Amniotic stem cell (primary cell): ENCODE measurements at regions not wholly inside any gene's neighbourhood (a gene's known extent, or its start where the extent isn't known, plus 50 kb on each side); places are given as distances from the start of the nearest gene placed in this dataset.

Experiments used
- DNase-seq: peaks from one replicate; lab custom pipeline; 2025; lab: John Stamatoyannopoulos, UW

DNA sequence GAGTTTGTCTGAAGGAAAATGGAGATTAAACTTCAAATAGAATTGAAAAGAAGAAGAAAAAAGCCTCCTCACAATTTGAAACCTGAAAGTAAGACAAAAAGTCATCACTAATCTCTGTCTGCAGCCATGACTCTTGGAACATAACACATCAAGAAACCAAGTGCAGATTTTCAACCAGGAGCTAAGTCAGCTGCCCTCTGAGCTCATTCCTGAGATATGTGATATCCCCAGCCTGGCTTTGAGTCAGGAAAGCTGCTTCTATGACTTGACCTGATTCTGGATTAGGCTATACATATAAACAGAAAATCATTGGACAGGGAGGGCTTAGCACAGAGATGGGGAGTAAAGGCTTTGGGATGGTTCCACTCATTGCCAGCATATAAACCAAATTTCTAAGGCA lies 891.4 kb downstream of the TFAP2A start:
- DNase-seq, result peak; percentile 68

DNA sequence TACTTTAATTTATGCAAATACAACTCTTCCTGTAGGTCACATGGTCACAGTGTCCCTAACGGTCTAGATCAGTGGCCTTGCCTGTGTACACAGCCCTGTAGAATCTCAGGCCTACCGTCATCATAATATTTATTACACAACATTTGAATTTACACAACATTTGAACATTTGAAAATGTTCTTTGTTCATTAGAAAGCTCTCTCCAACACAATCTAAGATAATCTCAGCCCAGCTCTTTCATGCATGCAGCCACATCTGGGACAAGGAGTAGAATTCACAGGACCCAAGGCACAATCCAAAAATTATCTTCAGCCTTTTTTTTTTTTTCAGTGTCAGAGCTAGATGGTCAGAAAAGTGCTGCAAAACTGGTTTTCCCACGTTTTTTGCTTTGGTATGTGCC lies 892.8 kb downstream of the TFAP2A start:
- DNase-seq, result no peak

DNA sequence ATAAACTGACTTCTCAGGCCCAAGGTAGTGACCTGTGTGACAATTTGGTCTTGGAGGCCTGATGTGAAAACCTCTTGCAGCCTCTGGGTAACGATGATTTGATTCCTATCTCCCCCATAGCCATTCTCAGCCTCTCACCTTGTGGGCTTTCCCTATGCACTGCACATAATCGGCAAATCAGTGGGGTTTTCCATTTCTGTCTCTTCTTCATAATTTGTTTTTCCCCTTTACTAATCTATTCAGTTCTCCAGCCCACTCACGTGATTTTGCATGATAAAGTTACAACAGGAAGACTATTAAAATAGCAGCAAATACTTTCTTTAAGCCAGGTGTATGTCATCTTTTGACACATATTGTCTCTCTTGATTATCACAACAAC lies 893.7 kb downstream of the TFAP2A start:
- DNase-seq, result no peak

DNA sequence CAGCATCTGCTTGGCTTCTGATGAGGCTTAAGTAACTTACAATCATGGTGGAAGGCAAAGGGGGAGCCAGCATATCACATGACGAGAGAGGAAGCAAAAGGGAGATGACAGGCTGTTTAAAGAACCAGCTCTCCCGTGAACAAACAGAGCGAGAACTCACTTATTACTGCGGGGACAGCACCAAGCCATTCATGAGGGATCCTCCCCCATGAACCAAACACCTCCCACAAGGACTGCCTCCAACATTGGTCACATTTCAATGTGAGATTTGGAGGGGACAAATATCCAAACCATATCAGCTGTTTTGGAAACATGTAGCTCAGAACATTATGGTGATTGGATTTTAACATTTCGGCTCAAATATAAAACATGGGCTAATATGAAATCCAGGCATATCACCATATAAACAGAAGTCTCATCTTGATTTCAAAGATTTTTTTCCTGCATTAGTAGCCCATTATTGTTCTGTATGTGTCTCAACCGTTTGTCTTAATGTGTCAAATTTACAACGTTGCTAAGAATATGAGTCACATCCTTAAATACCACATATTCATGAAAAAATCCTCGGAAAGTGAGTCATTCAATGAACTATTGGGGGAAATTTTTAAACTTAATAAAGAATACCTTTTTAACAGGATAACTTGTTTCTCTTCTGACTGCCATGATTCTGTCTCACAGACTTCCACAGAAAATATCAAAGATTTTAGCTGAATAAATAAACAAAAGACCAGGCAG lies 894.3 kb downstream of the TFAP2A start:
- DNase-seq, result no peak

DNA sequence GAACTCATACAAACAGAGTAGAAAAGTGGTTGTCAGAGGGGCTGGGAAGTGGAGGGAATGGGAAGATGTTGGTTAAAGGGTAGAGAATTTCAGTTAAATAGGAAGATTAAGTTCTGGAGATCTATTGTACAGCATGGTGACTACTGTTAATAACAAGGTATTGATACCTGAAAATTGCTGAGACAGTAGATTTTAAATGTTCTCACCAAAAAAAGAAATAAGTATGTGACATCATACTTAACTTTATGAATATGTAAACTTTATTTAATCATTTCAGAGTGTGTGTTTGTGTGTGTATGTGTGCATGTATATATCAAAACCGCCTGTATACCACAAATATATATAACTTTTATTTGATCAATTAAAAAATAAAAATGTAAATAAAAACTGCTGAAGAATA lies 896.4 kb downstream of the TFAP2A start:
- no peak for DNase-seq

DNA sequence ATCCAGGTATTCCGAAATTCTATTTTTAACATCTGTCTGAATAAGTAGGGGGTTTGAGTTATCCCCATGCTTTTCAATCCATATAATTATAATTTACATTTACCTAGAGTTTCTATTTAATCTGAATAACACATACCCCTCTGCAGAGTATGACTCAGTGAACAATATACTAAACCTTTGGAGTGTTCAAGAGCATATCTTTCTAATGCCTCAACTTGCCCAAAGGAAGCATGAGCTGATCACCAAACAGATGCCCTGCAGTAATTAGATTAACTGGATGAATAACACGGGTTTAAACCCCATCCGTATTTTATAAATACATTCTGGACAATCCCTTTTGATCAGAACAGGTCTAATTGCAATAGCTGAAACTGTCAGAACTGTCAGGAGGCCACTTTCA lies 897.1 kb downstream of the TFAP2A start:
- no peak for DNase-seq

DNA sequence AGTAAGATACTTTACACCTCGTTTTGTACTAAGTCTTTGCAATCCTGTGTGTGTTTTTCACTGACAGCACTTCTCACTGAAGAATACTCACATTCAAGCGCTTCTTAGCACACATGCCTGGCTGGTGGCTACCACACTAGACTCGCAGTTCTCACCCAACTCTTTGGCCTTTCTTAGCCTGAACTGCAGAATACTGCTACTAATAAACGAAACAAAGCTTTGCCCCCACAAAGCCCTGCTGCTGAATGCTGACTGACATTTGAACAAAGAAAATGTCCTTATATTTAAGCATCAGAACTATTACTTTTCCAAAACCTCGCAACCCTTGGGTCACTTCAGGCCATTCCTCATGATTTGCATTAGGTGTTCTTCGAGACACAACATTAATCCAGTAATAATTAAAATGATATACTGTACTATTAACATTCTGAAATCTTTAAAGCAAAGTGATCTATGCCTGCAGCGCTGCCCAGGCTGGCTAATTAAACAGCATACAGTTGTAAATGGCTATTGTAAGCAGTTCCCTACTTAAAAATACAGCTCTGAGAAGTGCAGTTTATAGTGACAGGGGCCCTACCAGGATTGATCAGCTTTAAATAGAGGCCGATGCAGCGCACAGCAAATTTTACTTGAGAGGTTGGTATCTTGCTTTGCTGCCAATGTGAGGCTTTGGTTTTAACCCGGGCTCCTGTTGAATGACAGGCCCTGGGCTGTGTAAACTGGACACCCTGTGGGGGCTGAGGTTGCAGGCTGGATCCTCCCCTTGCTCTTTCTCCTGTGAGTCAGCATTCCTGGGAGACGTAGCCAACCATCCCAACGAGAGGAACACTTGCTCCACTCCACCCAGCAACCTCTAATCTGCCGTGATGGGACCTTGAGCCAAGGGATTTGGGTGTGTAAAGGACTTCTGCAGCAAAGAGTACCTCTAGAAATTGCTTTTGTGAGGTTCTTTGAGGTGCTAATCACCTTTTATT lies 899.0 kb downstream of the TFAP2A start:
- peak; percentile 52 for DNase-seq

DNA sequence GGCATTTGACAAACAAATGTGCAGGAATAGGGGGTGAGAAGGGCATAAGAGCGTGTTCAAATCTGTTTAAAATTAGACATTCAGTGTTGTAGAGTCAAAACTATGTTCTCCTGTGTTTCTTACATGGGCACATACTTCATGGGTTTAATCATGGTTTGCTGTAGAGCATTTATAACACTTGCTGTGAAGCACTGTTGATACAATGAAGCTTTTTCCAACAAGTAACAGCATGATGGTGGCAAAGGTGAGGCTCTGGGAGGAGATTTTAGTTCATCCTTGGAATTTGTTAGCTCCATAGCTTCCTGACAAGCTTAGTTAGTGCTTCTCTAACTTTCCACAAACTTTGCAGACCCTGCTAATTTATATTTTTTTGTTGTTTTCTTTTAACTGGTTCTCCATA lies 900.7 kb downstream of the TFAP2A start:
- no peak for DNase-seq

DNA sequence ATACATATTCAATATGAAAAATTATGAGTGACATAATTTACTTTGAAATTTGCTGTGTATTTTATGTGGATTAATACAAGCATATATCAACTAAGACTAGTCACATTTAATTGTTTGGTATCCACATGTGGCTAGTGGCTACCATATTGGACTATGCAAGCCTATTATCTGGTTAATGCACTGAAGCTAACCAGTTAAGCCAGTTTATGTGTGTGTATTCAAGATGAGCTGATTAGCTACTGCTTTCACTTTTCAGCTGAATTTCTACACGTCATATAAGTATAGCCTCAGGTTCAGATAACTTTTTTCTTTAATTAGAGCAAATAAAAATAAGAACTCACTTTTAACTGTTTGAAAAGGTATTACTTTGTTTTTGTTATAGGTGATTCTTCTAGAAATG lies 903.7 kb downstream of the TFAP2A start:
- no peak for DNase-seq

DNA sequence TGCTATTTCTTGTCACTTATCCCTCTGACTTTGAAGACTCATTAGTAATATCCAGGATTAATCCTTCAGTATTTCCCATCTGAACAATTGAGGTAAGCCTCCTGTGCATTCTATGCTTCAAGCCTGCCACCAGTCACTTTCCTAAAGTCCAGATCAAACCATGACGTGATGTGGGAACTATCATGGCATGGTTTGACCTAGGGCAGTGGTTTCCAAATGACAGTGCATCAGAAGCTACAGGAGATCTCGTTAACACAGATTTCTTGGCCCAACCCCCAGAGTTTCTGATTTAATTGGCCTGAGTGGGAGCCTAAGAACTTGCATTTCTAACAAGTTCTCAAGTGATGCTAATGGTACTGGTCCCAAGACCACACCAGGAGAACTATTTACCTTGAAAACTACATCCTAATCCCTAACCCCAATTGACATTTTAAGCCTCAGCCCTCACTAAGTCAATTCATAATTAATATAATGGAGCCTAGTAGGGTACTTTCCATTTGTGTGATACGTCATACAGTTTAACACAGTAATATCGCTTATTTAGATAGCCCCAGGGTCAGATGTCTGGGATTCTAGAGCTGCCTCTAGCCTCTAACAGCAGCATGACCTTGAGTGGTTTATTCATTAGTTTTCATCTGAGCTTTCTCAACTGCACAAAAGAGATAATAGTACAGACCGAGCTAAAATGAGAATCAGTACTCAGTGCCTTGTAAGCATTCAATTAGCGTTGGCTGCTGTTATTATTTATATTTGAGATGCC lies 907.6 kb downstream of the TFAP2A start:
- DNase-seq, result no peak

DNA sequence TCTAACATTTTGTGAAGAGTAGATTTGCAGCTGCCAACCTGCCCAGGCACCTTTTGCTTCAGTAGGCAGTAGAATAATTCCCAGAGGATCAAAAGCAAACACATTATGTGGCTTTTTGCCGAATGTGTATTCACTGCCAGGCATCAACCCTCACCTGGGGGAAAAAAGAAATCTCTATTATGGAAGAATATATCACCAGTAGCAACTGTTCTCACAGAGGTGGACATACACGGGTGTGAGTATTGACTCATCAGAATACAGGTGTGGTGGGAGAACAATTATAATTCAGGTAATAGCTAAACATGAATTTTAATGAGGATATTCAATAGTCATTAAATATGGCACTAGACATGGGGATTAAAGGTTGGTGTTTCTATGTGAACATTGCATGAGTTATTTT lies 910.7 kb downstream of the TFAP2A start:
- no peak for DNase-seq

DNA sequence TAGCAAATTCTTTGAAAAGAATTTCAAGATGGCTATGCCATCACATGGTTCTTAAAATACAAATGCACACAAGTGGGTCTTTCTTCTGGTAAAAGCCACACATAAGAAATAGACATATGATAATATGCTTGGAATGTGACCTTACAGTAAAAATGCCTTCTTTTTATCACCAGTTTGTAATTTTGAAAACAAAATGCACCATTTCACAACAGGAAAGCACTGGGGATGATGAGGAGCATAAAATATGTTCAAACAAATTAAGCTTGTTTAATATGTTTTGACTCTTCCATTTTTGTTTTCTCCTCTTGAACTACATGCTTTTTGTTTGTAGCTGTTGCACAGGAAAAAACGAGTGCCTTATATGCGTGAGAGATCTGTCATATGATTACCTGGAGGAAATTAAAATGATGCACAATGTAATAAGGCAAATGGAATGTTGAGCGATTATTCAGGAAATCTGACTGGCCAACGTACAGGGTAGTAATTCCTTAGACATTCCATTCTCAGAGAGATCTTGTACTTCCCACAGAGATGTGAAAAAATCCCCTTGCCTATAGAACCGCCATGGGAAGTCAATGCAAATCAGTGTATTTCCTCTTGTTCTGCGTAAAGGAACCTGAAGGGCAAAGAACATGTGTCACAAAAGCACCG lies 911.6 kb downstream of the TFAP2A start:
- DNase-seq, result peak; percentile 30

DNA sequence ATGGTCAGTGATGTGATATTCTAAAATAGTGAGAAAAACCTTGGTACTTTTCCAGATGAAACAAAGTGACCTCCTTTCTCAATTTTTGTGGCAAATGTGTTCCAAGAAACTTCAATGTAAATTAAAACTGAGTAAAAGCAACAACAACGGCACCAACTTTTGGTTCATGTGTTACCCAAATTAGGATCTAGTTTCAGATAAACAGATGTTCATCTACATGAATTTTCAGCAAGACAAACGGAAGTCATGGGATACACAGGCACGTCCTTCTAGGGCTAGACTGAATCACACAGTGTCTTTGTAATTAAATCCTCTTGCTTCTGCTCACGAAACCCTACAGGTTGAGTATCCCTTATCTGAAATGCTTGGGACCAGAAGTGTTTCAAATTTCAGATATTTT lies 915.2 kb downstream of the TFAP2A start:
- DNase-seq, result no peak

DNA sequence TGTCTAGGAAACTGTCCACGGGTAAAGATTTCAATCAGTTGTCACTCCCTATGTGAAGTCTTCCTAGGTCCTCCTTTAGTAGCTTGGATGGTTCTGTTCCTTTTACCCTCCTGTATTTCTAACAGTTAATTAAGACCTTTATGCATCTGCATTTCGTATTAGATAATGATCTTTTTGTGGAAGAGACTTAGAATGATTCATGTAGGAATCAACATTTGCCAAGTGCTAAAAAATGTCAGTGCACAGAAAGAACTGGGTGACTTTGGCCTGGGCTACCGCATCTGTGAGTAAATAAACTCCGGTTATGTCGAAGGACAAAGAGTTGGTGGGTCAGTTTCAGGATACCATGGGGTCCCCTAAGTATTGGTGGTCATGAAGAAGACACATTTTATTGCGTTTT lies 918.0 kb downstream of the TFAP2A start:
- no peak for DNase-seq

DNA sequence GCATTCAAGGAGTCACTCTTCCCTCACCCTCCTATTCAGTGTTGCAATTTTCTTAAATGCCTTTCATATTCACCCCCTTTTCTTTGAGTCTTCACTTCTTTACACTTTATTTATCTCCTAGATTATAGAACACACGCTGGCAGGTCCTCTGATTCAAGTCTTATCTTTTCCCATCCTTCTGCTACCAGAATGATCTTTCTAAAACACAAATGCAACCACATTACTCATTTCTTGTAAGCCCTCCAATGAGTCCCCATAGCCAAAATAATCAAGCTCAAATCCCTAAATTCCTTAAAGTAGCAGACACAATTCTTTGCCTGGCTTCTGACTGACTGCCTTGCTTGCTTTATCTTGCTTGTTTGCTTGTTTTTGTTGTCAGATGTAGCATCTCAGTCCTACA lies 920.0 kb downstream of the TFAP2A start:
- DNase-seq, result no peak

DNA sequence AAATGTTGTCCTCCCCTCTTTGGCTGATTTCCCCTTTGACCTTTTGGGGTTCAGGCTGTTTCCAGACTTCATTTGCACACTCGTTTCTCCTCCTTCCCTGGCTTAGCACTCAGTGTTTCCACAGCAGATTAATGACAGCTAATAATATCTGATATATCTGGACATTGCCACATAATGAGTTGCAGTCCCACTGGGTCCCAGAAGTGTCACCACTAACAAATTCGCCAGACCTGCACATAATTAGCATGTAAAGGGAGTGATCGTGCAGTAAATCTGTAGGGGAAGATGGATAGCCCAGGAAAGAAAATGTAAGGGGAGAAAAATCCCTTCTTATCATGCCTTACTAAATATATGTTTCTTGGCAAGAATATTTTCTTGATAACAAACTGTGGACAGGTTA lies 922.1 kb downstream of the TFAP2A start:
- no peak for DNase-seq

DNA sequence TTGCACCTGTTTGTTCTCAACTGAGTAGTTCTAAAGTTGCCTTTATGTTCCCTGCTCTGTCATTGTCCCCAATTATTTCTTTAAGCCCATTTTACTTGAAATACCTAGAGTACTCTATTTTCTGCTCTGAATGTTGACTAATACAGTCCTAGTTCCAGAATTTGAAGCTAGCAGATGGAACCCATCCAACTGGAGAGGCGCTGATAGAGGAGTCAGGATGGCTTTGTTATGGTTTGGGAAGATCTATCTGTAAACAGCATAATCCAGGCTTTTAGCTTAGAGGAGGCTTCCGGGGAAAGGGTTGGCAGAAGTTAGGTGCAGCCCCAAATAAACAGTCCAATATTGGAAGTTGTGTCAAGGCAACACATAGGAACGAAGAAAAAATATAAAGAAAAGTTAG lies 927.7 kb downstream of the TFAP2A start:
- DNase-seq, result no peak

DNA sequence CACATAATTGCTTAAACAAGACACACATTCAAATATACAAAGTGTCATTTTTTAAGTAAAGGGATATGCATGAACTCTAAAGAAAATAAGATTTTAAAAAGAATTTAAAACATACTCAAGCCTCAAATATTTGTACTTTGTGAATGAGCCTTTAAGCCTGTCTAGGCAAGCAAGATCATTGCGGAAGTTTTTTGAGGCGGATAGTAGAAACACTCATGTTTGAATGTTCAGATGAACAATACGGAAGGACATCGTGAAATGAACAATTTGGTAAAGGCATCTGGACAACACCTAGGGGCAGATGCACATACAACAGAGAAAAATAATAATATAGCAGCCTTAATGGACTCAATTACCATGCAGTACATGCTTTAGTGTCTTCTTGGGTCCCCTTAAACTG lies 928.9 kb downstream of the TFAP2A start:
- no peak for DNase-seq

DNA sequence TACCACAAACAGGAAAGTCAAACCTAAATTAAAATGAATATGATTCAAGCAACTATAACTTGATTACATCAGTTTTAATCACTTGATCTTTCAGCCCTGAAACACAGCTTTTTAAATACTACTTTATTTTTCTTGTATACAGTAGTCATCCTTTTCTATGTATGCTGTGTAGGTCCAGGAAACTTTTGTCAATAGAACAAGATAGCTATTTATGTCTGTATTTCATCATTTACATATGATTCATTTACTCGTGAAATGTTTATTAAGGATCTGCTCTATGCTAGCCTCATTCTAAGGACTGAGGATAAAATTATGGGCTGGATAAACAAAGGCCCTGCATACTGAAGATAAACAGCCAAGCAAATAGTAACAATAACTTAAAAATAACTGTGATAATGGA lies 930.2 kb downstream of the TFAP2A start:
- no peak for DNase-seq

DNA sequence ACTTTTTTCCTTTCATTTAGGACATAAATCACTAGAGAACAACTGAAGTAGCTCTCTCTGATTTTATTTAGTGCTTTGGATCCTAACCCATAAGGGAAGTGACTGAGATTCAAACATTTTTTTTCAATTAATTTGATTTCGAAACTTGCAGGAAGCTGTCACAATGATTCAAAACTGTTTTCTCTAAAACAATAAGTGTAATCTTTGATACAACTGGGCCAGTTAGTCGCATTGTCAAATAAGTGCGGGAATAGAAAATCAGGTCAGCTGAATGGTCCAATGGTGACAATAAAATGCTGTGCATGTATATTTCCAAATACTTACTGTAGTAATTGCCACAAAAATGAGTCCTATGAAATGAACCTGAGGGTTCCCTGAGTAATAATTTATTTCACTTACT lies 930.8 kb downstream of the TFAP2A start:
- DNase-seq, result no peak

DNA sequence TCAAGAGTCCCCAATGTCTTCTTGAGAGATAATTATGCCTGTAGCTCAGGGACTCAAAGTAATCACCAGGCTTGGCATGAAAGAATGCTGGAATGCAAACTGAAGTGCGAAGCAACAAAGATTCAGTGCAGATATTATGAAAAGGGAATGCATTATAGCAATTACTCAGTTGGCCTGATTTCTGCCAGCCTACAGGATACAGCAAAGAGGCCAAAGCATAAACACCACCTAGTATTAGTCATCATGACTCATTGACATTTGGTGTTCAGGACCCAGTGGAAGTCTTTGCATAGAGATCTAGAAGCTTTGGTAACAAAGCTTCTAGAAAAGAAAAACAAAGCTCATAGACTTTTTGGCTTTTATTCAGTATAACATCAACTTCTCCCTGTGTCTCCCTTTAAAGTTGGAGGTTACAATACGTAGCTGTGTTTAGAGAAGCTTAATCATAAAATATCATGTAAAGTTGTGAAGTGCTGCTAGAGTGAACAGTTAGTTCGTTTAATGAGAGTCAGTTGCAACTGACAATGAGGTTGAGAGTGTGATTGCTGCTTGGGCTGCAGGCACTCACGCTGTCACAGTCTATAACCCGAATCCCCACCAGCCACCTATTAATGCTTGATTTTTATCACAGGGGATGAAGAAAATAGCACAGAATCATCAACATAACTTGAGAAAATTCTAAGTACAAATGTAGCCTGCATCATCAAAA lies 932.7 kb downstream of the TFAP2A start:
- peak; percentile 71 for DNase-seq
